ENCODE measurements at regions not wholly inside any gene's neighbourhood (a gene's known extent, or its start where the extent isn't known, plus 50 kb on each side); places are given as distances from the start of the nearest gene placed in this dataset.

- H4K20me1 ChIP-seq (ENCODE audit: insufficient read depth, low read length), result no peaks in the 10 kb centered on the region
- H3K4me3 ChIP-seq (replicated peaks in 1 of 3; ENCODE audit: insufficient read depth in 1 of 3, low read depth in 2 of 3, low read length in 3 of 3), result no peak overlapping the region
- no peaks in the 10 kb centered on the region for H3K36me3 ChIP-seq (replicated peaks in 1 of 2; ENCODE audit: control insufficient read depth in 1 of 2, insufficient read depth in 2 of 2, low read length in 2 of 2)
- no peaks in the 10 kb centered on the region for H3K4me1 ChIP-seq (ENCODE audit: insufficient read depth, low read length)
- no peaks in the 10 kb centered on the region for H3K9me3 ChIP-seq (ENCODE audit: low read length)
- no peak for TF ChIP-seq ELF3 (CRISPR knock-in tag; IDR thresholded peaks at IDR 0.05)
- TF ChIP-seq ZBED4 (CRISPR knock-in tag; IDR thresholded peaks at IDR 0.05; ENCODE audit: borderline replicate concordance), result no peak
- TF ChIP-seq PAWR (CRISPR knock-in tag; IDR thresholded peaks at IDR 0.05; ENCODE audit: borderline replicate concordance), result no peak
- no peak for TF ChIP-seq MEIS2 (CRISPR knock-in tag; IDR thresholded peaks at IDR 0.05)
- TF ChIP-seq ATF7 (IDR thresholded peaks at IDR 0.05), result no peak
- TF ChIP-seq ATF7 (CRISPR knock-in tag; IDR thresholded peaks at IDR 0.05), result no peak
- no peak for TF ChIP-seq KLF11 (CRISPR knock-in tag; IDR thresholded peaks at IDR 0.05)
- TF ChIP-seq MAFF (IDR thresholded peaks at IDR 0.05; ENCODE audit: low read depth, low read length), result no peak
- TF ChIP-seq ZNF274 (CRISPR knock-in tag; IDR thresholded peaks at IDR 0.05), result no peak
- TF ChIP-seq ZNF691 (CRISPR knock-in tag; IDR thresholded peaks at IDR 0.05; ENCODE audit: borderline replicate concordance, low read depth), result no peak
- TF ChIP-seq CREB1 (IDR thresholded peaks at IDR 0.05), result no peak
- no peak for TF ChIP-seq CREB1 (CRISPR knock-in tag; IDR thresholded peaks at IDR 0.05)
- TF ChIP-seq ZNF841 (CRISPR knock-in tag; IDR thresholded peaks at IDR 0.05; ENCODE audit: borderline replicate concordance), result no peak
- TF ChIP-seq DR1 (CRISPR knock-in tag; IDR thresholded peaks at IDR 0.05), result no peak
- TF ChIP-seq ZNF329 (CRISPR knock-in tag; IDR thresholded peaks at IDR 0.05; ENCODE audit: low read depth), result no peak
- TF ChIP-seq ZNF292 (CRISPR knock-in tag; IDR thresholded peaks at IDR 0.05; ENCODE audit: borderline replicate concordance, low read depth), result no peak
- no peak for TF ChIP-seq ZNF629 (CRISPR knock-in tag; conservative IDR thresholded peaks at IDR 0.05)
- TF ChIP-seq KDM1A (CRISPR knock-in tag; IDR thresholded peaks at IDR 0.05), result no peak
- TF ChIP-seq RELA (CRISPR knock-in tag; IDR thresholded peaks at IDR 0.05), result no peak
- no peak for TF ChIP-seq SIX1 (CRISPR knock-in tag; IDR thresholded peaks at IDR 0.05; ENCODE audit: borderline replicate concordance)
- TF ChIP-seq ZNF644 (CRISPR knock-in tag; IDR thresholded peaks at IDR 0.05; ENCODE audit: low read depth), result no peak
- no peak for TF ChIP-seq SOX6 (IDR thresholded peaks at IDR 0.05)
- no peak for TF ChIP-seq SOX6 (CRISPR knock-in tag; IDR thresholded peaks at IDR 0.05)
- ChIA-PET POLR2A (no interaction called here), CTCF (ENCODE audit: low intra/inter-chr PET ratio, low total read pairs) (no interaction called here)
- H3K4me2 ChIP-seq (ENCODE audit: low read depth, low read length), result no peak overlapping the region
- no peak overlapping the region for H3K27ac ChIP-seq (ENCODE audit: extremely low read length, insufficient read depth, low read length)
- no peaks in the 10 kb centered on the region for H3K27me3 ChIP-seq (ENCODE audit: control insufficient read depth in 1 of 2, insufficient read depth in 2 of 2, low read length in 2 of 2)
- no TSS peak for BruUV-seq (replicated peaks)
- in situ Hi-C loops (cut with HindIII; ENCODE audit: extremely low pct_ligation_motif_present, low pct_unique_long_range_greater_than_20kb), result no loop called here
- FAIRE-seq (no peak), ATAC-seq (no peak), DNase-seq (ENCODE audit: low spot score) (no peak)
- no peak overlapping the region for H3K9ac ChIP-seq (ENCODE audit: insufficient read depth, low read depth, low read length)
- no peaks in the 10 kb centered on the region for H3K79me2 ChIP-seq (ENCODE audit: insufficient read depth, low read length)
- intact Hi-C loops (cut with micrococcal nuclease; ENCODE audit: unreplicated experiment), result no loop called here
- no peak overlapping the region for H2AFZ ChIP-seq (ENCODE audit: low read length)
These were observed 378.8 kb upstream of the SOX5 start for GRCh38 chr12:24328261-24328660.

Data from HepG2 (cell line).